PC-3 (cell line): ENCODE measurements at regions not wholly inside any gene's neighbourhood (a gene's known extent, or its start where the extent isn't known, plus 50 kb on each side); places are given as distances from the start of the nearest gene placed in this dataset.

Experiments used
- ATAC-seq: fragments of 200-7000 bp; cut with Tn5 transposase; 2 replicates; pipeline ENCODE4 v1.9.1; 2020; ENCODE audit warnings: mild to moderate bottlenecking, moderate library complexity
- BruUV-seq: library from RNA; stranded (reverse); fragments of 400-500 nt; replicated peaks from 2 replicates; lab custom pipeline; 2021; lab: Mats Ljungman, UMichigan
- CTCF ChIA-PET: fragments of 300-600 bp; sonication (Branson Sonifier 250); formaldehyde crosslinking; loops from one replicate; lab custom pipeline; 2022; ENCODE audit warnings: antibody characterized with exemption; lab: Charles Lee
- POLR2A ChIA-PET: fragments of 300-600 bp; sonication (Branson Sonifier 250); formaldehyde crosslinking; loops from one replicate; lab custom pipeline; 2022; ENCODE audit warnings: antibody characterized with exemption; ENCODE audit not compliant: unreplicated experiment; lab: Charles Lee
- DNase-seq: peaks from one replicate; pipeline ENCODE4 v3.0.0-alpha.2; 2015
- H2AFZ ChIP-seq: fragments of 300-600 bp; sonication (generic); 2 replicates; pipeline ENCODE4 v1.6.0; 2016; ENCODE audit warnings: antibody characterized with exemption, low read length
- H3F3A ChIP-seq: fragments of 300-600 bp; sonication (generic); one replicate; pipeline ENCODE4 v1.6.0; 2017; ENCODE audit warnings: antibody characterized with exemption, low read length, control low read depth, mild to moderate bottlenecking; ENCODE audit not compliant: unreplicated experiment
- H3K27ac ChIP-seq: fragments of 300-600 bp; sonication (generic); 2 replicates; pipeline ENCODE4 v1.5.1; 2016; ENCODE audit warnings: mild to moderate bottlenecking, low read length
- H3K27me3 ChIP-seq: fragments of 300-600 bp; sonication (generic); 2 replicates; pipeline ENCODE4 v1.6.1; 2016; ENCODE audit warnings: low read length, mixed read lengths
- H3K36me3 ChIP-seq: fragments of 300-600 bp; sonication (generic); 2 replicates; pipeline ENCODE4 v1.6.1; 2016; ENCODE audit warnings: low read depth, mixed run types, low read length, mixed read lengths
- H3K4me1 ChIP-seq: fragments of 300-600 bp; sonication (generic); 2 replicates; pipeline ENCODE4 v1.5.1; 2016; ENCODE audit warnings: low read length; ENCODE audit not compliant: insufficient read depth
- H3K4me2 ChIP-seq: fragments of 300-600 bp; sonication (generic); 2 replicates; pipeline ENCODE4 v1.6.0; 2016; ENCODE audit warnings: low read length
- H3K4me3 ChIP-seq: fragments of 300-600 bp; sonication (generic); 2 replicates; pipeline ENCODE4 v1.5.1; 2016; ENCODE audit warnings: mild to moderate bottlenecking, low read length, mixed read lengths
- H3K79me2 ChIP-seq: fragments of 300-600 bp; sonication (generic); 2 replicates; pipeline ENCODE4 v1.6.1; 2017; ENCODE audit warnings: low read length, mixed read lengths
- H3K9ac ChIP-seq: fragments of 300-600 bp; sonication (generic); 2 replicates; pipeline ENCODE4 v1.6.0; 2016; ENCODE audit warnings: mild to moderate bottlenecking, low read length
- H3K9me2 ChIP-seq: fragments of 300-600 bp; sonication (generic); replicated peaks from 2 replicates; pipeline ENCODE4 v1.6.1; 2016; ENCODE audit warnings: mixed run types, low read length, mixed read lengths
- H3K9me3 ChIP-seq: fragments of 300-600 bp; sonication (generic); 2 replicates; pipeline ENCODE4 v1.6.1; 2016; ENCODE audit warnings: low read length, mixed read lengths
- H4K20me1 ChIP-seq: fragments of 300-600 bp; sonication (generic); 2 replicates; pipeline ENCODE4 v1.6.1; 2016; ENCODE audit warnings: low read length, mixed read lengths
- CTCF ChIP-seq: fragments of 300-600 bp; sonication (generic); conservative IDR thresholded peaks from 2 replicates; pipeline ENCODE4 v1.5.1; 2017; ENCODE audit warnings: antibody characterized with exemption, low read depth, mild to moderate bottlenecking, low read length
- EZH2 ChIP-seq: fragments of 300-600 bp; sonication (generic); IDR thresholded peaks from one replicate; pipeline ENCODE4 v1.6.1; 2017; ENCODE audit warnings: antibody characterized with exemption, mild to moderate bottlenecking, low read length; ENCODE audit not compliant: unreplicated experiment
- EZH2phosphoT487 ChIP-seq: fragments of 300-600 bp; sonication (generic); IDR thresholded peaks from 2 replicates; pipeline ENCODE4 v1.6.1; 2018; ENCODE audit warnings: mild to moderate bottlenecking, antibody characterized with exemption, low read length, borderline replicate concordance
- intact Hi-C: fragments of 100-400 bp; cut with micrococcal nuclease; formaldehyde crosslinking; loops from 2 replicates; pipeline ENCODE4 v1.9.0; 2023

- Histone ChIP-seq H2AFZ (no peak overlapping the region), H3K36me3 (no peaks in the 10 kb centered on the region), H4K20me1 (no peaks in the 10 kb centered on the region), H3F3A (peaks cover 3% of the 10 kb centered on the region), H3K4me1 (peaks cover 31% of the 10 kb centered on the region), H3K79me2 (no peaks in the 10 kb centered on the region), H3K27ac (no peak overlapping the region), H3K27me3 (no peaks in the 10 kb centered on the region), H3K4me2 (no peak overlapping the region), H3K9me3 (no peaks in the 10 kb centered on the region), H3K9ac (no peak overlapping the region), H3K4me3 (no peak overlapping the region), H3K9me2 (no peaks in the 10 kb centered on the region)
- intact Hi-C loops: no loop called here
- no TSS peak for BruUV-seq
- CTCF ChIA-PET: no interaction called here
- TF ChIP-seq CTCF (no peak), EZH2 (no peak), EZH2phosphoT487 (no peak)
- POLR2A ChIA-PET: no interaction called here
- ATAC-seq (no peak), DNase-seq (peak; percentile 22)
These were observed 172.9 kb upstream of the SEMA3E start for GRCh38 chr7:83821866-83822265.

GRCh38 chr7:83820641-83821040, 171.7 kb upstream of the SEMA3E start:
- H3K4me1 ChIP-seq: peaks cover 31% of the 10 kb centered on the region
- no peak for TF ChIP-seq EZH2
- TF ChIP-seq EZH2phosphoT487: no peak
- no peak for TF ChIP-seq CTCF
- no peaks in the 10 kb centered on the region for H3K79me2 ChIP-seq
- H4K20me1 ChIP-seq: no peaks in the 10 kb centered on the region
- peaks cover 3% of the 10 kb centered on the region for H3F3A ChIP-seq
- H3K27me3 ChIP-seq: no peaks in the 10 kb centered on the region
- ChIA-PET POLR2A (interaction anchor here (0.6 kb wide), 1 partner anchor 1664 kb away, joined by 4 read pairs; no protein-coding TSS in a partner anchor), CTCF (no interaction called here)
- H3K9me2 ChIP-seq: no peaks in the 10 kb centered on the region
- BruUV-seq: no TSS peak
- H2AFZ ChIP-seq: no peak overlapping the region
- no peaks in the 10 kb centered on the region for H3K36me3 ChIP-seq
- ATAC-seq (peak; percentile 48), DNase-seq (peak; percentile 74)
- no peak overlapping the region for H3K9ac ChIP-seq
- no peak overlapping the region for H3K27ac ChIP-seq
- no peaks in the 10 kb centered on the region for H3K9me3 ChIP-seq
- no peak overlapping the region for H3K4me3 ChIP-seq
- H3K4me2 ChIP-seq: no peak overlapping the region
- intact Hi-C loops: no loop called here

- Histone ChIP-seq H3K9me3 (no peaks in the 10 kb centered on the region), H3F3A (peaks cover 3% of the 10 kb centered on the region), H3K27ac (no peak overlapping the region), H3K4me2 (no peak overlapping the region), H3K4me1 (peaks cover 25% of the 10 kb centered on the region), H4K20me1 (no peaks in the 10 kb centered on the region), H3K79me2 (no peaks in the 10 kb centered on the region), H2AFZ (no peak overlapping the region), H3K9ac (no peak overlapping the region), H3K9me2 (no peaks in the 10 kb centered on the region), H3K27me3 (no peaks in the 10 kb centered on the region), H3K4me3 (no peak overlapping the region), H3K36me3 (no peaks in the 10 kb centered on the region)
- DNase-seq (no peak), ATAC-seq (no peak)
- intact Hi-C loops: no loop called here
- BruUV-seq: no TSS peak
- TF ChIP-seq CTCF (no peak), EZH2phosphoT487 (no peak), EZH2 (no peak)
- ChIA-PET POLR2A (no interaction called here), CTCF (no interaction called here)
These were observed 171.0 kb upstream of the SEMA3E start for GRCh38 chr7:83819911-83820310.
